NCI-H524 (cell line): ENCODE measurements at regions not wholly inside any gene's neighbourhood (a gene's known extent, or its start where the extent isn't known, plus 50 kb on each side); places are given as distances from the start of the nearest gene placed in this dataset.

Experiments
- DNase-seq, 2 experiments: peaks; one replicate each; lab custom pipeline; 2025; lab: John Stamatoyannopoulos, UW

GRCh38 chr7:17176371-17177032 lies 122.0 kb upstream of the AHR start:
- no peak for DNase-seq

GRCh38 chr7:17178545-17178944 lies 119.9 kb upstream of the AHR start:
- DNase-seq = no peak

GRCh38 chr7:17181482-17181881 lies 117.0 kb upstream of the AHR start:
- no peak for DNase-seq

GRCh38 chr7:17183630-17184328 lies 114.7 kb upstream of the AHR start:
- no peak for DNase-seq

GRCh38 chr7:17184805-17185689 lies 113.4 kb upstream of the AHR start:
- no peak for DNase-seq

- DNase-seq = no peak
Measured at GRCh38 chr7:17185690-17186070, 112.8 kb upstream of the AHR start.

- DNase-seq = no peak
Measured at GRCh38 chr7:17186745-17187530, 111.5 kb upstream of the AHR start.

GRCh38 chr7:17194656-17195055 lies 103.8 kb upstream of the AHR start:
- no peak for DNase-seq

GRCh38 chr7:17195576-17195975 lies 102.9 kb upstream of the AHR start:
- DNase-seq = no peak

- DNase-seq = no peak
Measured at GRCh38 chr7:17205910-17206309, 92.5 kb upstream of the AHR start.

GRCh38 chr7:17206349-17206905 lies 92.0 kb upstream of the AHR start:
- DNase-seq = no peak

- no peak for DNase-seq
Measured at GRCh38 chr7:17207220-17207619, 91.2 kb upstream of the AHR start.

- DNase-seq = no peak
Measured at GRCh38 chr7:17209101-17209500, 89.4 kb upstream of the AHR start.

GRCh38 chr7:17211307-17211836 lies 87.1 kb upstream of the AHR start:
- DNase-seq = no peak

GRCh38 chr7:17212188-17212587 lies 86.3 kb upstream of the AHR start:
- DNase-seq = no peak

GRCh38 chr7:17227766-17228490 lies 70.5 kb upstream of the AHR start:
- DNase-seq = no peak

GRCh38 chr7:17229228-17229627 lies 69.2 kb upstream of the AHR start:
- DNase-seq = no peak

- no peak for DNase-seq
Measured at GRCh38 chr7:17230099-17230807, 68.2 kb upstream of the AHR start.

- no peak for DNase-seq
Measured at GRCh38 chr7:17233603-17234002, 64.8 kb upstream of the AHR start.

GRCh38 chr7:17234030-17234397 lies 64.4 kb upstream of the AHR start:
- no peak for DNase-seq
